Suprapubic skin (tissue), 4 donors: ENCODE measurements at regions not wholly inside any gene's neighbourhood (a gene's known extent, or its start where the extent isn't known, plus 50 kb on each side); places are given as distances from the start of the nearest gene placed in this dataset.

ENCODE experiments used
- DNase-seq, 2 donors: peaks; one replicate each; pipeline ENCODE4 v3.0.0-alpha.2; 2019; ENCODE audit warnings: low spot score in 2 of 2
- H3K27ac ChIP-seq: fragments of 200-600 bp; sonication (generic); one replicate; pipeline ENCODE4 v1.5.1; 2019
- H3K27me3 ChIP-seq: fragments of 200-600 bp; sonication (generic); one replicate; pipeline ENCODE4 v1.5.1; 2019
- H3K36me3 ChIP-seq: fragments of 200-600 bp; sonication (generic); one replicate; pipeline ENCODE4 v1.5.1; 2019
- H3K4me1 ChIP-seq: fragments of 200-600 bp; sonication (generic); one replicate; pipeline ENCODE4 v1.5.1; 2019
- H3K4me3 ChIP-seq: fragments of 200-600 bp; sonication (generic); one replicate; pipeline ENCODE4 v1.5.1; 2019; ENCODE audit warnings: mild to moderate bottlenecking
- H3K9me3 ChIP-seq: fragments of 200-600 bp; sonication (generic); one replicate; pipeline ENCODE4 v1.5.1; 2019
- CTCF ChIP-seq, 2 donors: fragments of 200-600 bp in 1 of 2; fragments of 450-650 bp in 1 of 2; sonication (generic) in 1 of 2; IDR thresholded peaks; one replicate each; pipeline ENCODE4 v1.5.1; 2016 to 2019; ENCODE audit warnings: antibody characterized with exemption in 2 of 2, mild to moderate bottlenecking in 1 of 2, moderate library complexity in 1 of 2
- EP300 ChIP-seq: sonication (generic); formaldehyde crosslinking; IDR thresholded peaks from one replicate; pipeline ENCODE4 v1.6.1; 2017; ENCODE audit warnings: antibody characterized with exemption
- POLR2A ChIP-seq, 2 donors: fragments of 450-650 bp; IDR thresholded peaks; one replicate each; pipeline ENCODE4 v1.6.1; 2017; ENCODE audit warnings: antibody characterized with exemption in 2 of 2, mild to moderate bottlenecking in 2 of 2, moderate library complexity in 2 of 2
- POLR2AphosphoS5 ChIP-seq, 3 donors: sonication (generic); formaldehyde crosslinking; IDR thresholded peaks; one replicate each; pipeline ENCODE4 v1.6.1; 2017; ENCODE audit warnings: antibody characterized with exemption in 3 of 3
- WGBS: methylation state at CpG from one replicate; pipeline ENCODE4 v1.1.5; 2018; 5-methylcytosine and 5-hydroxymethylcytosine counted together

GRCh38 chr4:155120536-155120935 is 87.9 kb upstream of the NPY2R start:
- 65% methylated on average over 1 of the region's 1 CpG for WGBS
- H3K27ac ChIP-seq = no peak overlapping the region
- no peaks in the 10 kb centered on the region for H3K27me3 ChIP-seq
- H3K4me3 ChIP-seq = no peak overlapping the region
- no peaks in the 10 kb centered on the region for H3K36me3 ChIP-seq
- no peak for DNase-seq
- H3K4me1 ChIP-seq = no peaks in the 10 kb centered on the region
- no peaks in the 10 kb centered on the region for H3K9me3 ChIP-seq
- no peak for TF ChIP-seq POLR2AphosphoS5 (IDR thresholded peaks at IDR 0.05)
- no peak for TF ChIP-seq CTCF (IDR thresholded peaks at IDR 0.05)
- no peak for TF ChIP-seq POLR2A (IDR thresholded peaks at IDR 0.05)
- TF ChIP-seq EP300 = no peak

GRCh38 chr4:155122382-155122781 is 86.1 kb upstream of the NPY2R start:
- H3K27me3 ChIP-seq = no peaks in the 10 kb centered on the region
- no peaks in the 10 kb centered on the region for H3K9me3 ChIP-seq
- no peak for DNase-seq
- no peaks in the 10 kb centered on the region for H3K36me3 ChIP-seq
- WGBS = 83% methylated on average over 5 of the region's 5 CpGs
- no peak overlapping the region for H3K27ac ChIP-seq
- no peak overlapping the region for H3K4me3 ChIP-seq
- TF ChIP-seq CTCF (IDR thresholded peaks at IDR 0.05) = no peak
- no peak for TF ChIP-seq EP300
- TF ChIP-seq POLR2AphosphoS5 (IDR thresholded peaks at IDR 0.05) = no peak
- no peaks in the 10 kb centered on the region for H3K4me1 ChIP-seq

DNA sequence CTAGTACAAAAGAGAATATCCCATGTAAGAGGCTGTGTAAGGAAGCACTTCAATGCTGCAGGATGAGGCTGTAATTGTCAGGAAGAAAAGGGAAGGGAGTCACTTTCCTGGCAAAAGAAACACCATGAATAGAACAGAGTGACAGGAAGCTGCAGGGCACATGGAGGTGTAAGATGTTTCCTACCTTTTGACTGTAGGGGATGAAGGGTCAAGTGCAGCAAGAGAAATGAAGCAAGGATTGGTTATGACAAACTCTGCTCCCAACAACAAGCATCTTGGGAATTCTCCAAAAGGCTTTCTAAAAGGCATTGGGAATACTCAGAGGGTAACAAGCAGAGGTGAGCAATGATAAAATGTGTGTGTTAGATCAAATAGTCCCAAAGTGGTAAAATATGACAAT is 74.3 kb upstream of the NPY2R start:
- no peak for DNase-seq
- TF ChIP-seq POLR2A (IDR thresholded peaks at IDR 0.05) (no peak), POLR2AphosphoS5 (IDR thresholded peaks at IDR 0.05) (no peak), EP300 (no peak), CTCF (IDR thresholded peaks at IDR 0.05) (no peak)
- no peak overlapping the region for H3K27ac ChIP-seq

DNA sequence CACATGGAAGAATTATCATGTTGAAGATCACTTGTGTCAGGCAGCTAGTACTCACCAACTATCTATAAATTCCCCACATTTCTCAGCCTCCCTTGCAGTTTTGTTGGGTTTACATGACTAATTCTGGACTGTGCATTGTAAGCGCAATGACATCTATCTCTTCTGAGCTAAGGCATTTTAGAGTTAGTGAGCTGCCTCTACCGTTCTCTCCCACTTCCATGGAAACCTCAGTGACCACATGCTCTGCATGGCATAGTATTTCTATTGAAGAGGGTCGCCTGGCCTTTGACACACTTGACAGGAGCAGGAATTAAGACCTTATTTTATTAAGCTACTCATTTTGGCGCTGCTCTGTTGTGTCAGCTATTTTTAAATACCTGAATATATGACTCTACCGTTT is 67.5 kb upstream of the NPY2R start:
- TF ChIP-seq POLR2A (IDR thresholded peaks at IDR 0.05) (no peak), EP300 (no peak), CTCF (IDR thresholded peaks at IDR 0.05) (no peak), POLR2AphosphoS5 (IDR thresholded peaks at IDR 0.05) (no peak)
- DNase-seq = no peak
- H3K27ac ChIP-seq = no peak overlapping the region
- H3K4me1 ChIP-seq = no peaks in the 10 kb centered on the region
- WGBS = 82% methylated on average over 5 of the region's 5 CpGs
- no peaks in the 10 kb centered on the region for H3K36me3 ChIP-seq
- H3K4me3 ChIP-seq = no peak overlapping the region
- H3K9me3 ChIP-seq = no peaks in the 10 kb centered on the region
- no peaks in the 10 kb centered on the region for H3K27me3 ChIP-seq

More for the DNA sequence above, 74.3 kb upstream of the NPY2R start:
- Histone ChIP-seq H3K27me3 (no peaks in the 10 kb centered on the region), H3K4me3 (no peak overlapping the region), H3K9me3 (no peaks in the 10 kb centered on the region), H3K4me1 (no peaks in the 10 kb centered on the region), H3K36me3 (no peaks in the 10 kb centered on the region)

DNA sequence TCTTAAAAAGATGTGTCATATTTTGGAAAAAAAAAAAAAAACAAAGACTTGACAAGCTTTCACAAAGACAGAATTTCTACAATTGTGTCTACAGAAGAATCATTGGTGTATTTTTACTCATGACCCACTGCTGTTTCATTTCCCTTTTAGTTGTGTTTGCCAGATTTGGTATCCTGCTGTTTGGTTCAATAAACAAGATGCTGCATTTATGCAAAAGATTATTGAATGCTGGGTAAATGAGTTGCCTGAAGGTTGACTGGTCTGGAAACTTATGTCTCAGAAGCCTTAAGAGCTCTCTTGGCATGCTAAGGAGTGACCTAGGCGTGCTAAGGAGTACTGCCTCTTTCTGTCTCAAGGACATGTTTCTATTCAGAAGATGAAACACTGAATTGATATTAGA is 64.9 kb upstream of the NPY2R start:
- Histone ChIP-seq H3K4me3 (no peak overlapping the region), H3K27me3 (no peaks in the 10 kb centered on the region), H3K4me1 (no peaks in the 10 kb centered on the region), H3K27ac (no peak overlapping the region), H3K36me3 (no peaks in the 10 kb centered on the region), H3K9me3 (no peaks in the 10 kb centered on the region)
- 78% methylated on average over 1 of the region's 1 CpG for WGBS
- TF ChIP-seq CTCF (IDR thresholded peaks at IDR 0.05) (no peak), POLR2A (IDR thresholded peaks at IDR 0.05) (no peak), EP300 (no peak), POLR2AphosphoS5 (IDR thresholded peaks at IDR 0.05) (no peak)
- DNase-seq = no peak
